OCI-LY7 (cell line): ENCODE measurements at regions not wholly inside any gene's neighbourhood (a gene's known extent, or its start where the extent isn't known, plus 50 kb on each side); places are given as distances from the start of the nearest gene placed in this dataset.

Experiments
- EZH2phosphoT487 ChIP-seq: fragments of 200-600 bp; sonication (generic); IDR thresholded peaks from 2 replicates; pipeline ENCODE4 v1.6.1; 2018; ENCODE audit warnings: low read depth, borderline replicate concordance, mild to moderate bottlenecking, mixed run types, antibody characterized with exemption, low read length, moderate library complexity, mixed read lengths
- TF ChIP-seq, protein P1 (sequence below): fragments of 200-600 bp; sonication (generic); conservative IDR thresholded peaks from 2 replicates; pipeline ENCODE4 v1.5.1; 2014; ENCODE audit warnings: mild to moderate bottlenecking, antibody characterized with exemption, low read length, moderate library complexity, mixed read lengths

DNA sequence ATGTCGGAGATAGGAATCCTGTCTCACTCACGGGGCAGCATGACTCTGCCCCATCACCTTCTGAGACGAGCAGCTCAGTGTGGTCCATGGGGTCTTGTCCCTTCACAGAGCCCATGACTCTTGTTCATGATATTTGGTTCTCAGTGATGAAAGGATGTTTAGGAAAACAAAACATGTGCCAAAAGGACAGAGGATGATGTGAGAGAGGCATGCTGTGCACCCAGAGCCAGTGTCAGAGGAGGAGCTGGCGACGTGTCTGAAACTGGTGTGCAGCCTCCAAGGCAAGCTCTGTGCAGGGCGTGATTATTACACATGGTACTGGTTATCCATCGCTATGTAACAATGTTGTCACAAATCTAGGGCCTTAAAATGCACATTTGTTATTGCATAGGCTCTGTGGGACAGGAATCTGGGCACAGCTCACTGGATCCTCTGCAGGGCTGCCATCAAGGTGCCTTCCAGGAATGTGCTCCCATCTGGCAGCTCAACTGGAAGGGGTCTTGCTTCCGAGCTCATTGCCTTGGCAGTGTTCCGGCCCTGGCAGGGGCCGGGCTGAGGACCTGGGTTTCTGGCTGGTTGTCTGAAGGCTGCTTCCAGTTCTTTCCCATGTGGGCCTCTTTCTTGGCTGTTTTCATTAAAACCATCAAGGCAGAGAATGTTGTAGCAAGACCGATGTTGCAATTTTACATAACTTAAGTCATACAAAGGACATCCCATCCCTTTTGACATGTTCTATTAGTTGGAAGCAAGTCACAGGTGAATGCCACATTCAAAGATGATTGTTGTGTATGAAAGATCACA, 175.4 kb downstream of the ERMARD start:
- TF ChIP-seq, protein P1, sequence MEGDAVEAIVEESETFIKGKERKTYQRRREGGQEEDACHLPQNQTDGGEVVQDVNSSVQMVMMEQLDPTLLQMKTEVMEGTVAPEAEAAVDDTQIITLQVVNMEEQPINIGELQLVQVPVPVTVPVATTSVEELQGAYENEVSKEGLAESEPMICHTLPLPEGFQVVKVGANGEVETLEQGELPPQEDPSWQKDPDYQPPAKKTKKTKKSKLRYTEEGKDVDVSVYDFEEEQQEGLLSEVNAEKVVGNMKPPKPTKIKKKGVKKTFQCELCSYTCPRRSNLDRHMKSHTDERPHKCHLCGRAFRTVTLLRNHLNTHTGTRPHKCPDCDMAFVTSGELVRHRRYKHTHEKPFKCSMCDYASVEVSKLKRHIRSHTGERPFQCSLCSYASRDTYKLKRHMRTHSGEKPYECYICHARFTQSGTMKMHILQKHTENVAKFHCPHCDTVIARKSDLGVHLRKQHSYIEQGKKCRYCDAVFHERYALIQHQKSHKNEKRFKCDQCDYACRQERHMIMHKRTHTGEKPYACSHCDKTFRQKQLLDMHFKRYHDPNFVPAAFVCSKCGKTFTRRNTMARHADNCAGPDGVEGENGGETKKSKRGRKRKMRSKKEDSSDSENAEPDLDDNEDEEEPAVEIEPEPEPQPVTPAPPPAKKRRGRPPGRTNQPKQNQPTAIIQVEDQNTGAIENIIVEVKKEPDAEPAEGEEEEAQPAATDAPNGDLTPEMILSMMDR, result no peak
- TF ChIP-seq EZH2phosphoT487, result no peak
